HG03108 (cell line): ENCODE measurements at regions not wholly inside any gene's neighbourhood (a gene's known extent, or its start where the extent isn't known, plus 50 kb on each side); places are given as distances from the start of the nearest gene placed in this dataset.
A peak's percentile ranks its signal among the peaks of the same experiment; 100 is the strongest.
"Not testable (repeated sequence)": the region's sequence is repeated elsewhere in the genome, so short reads cannot be mapped to it uniquely, and the experiment has no call there.

Experiments
- ATAC-seq: cut with Tn5 transposase; IDR thresholded peaks from one replicate; pipeline ENCODE4 v1.9.1; 2021; ENCODE audit warnings: moderate library complexity; ENCODE audit not compliant: unreplicated experiment

- ATAC-seq = not testable (repeated sequence)
These were observed 53.6 kb upstream of the PLGLB1 start for GRCh38 chr2:87075054-87075790.

- peak; percentile 24 for ATAC-seq
These were observed 54.2 kb upstream of the PLGLB1 start for GRCh38 chr2:87075791-87076252.

GRCh38 chr2:87076253-87077123 lies 54.8 kb upstream of the PLGLB1 start:
- peak; percentile 92 for ATAC-seq

DNA sequence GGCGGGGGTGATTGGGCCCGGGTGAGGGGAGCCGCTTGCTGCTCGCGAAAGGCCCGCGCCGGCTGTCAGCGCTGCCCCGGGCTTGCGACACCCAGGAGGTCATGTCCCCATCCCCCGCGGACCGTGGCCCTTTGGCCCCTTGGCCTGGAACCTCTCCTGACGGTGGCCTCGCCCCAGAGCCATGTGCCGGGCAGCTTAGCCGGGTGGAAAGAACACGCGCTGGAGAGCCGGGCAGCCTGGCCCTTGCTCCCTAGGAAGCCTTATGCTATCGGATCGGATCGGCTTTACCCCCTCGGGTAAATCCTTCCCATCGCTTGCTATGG lies 55.4 kb upstream of the PLGLB1 start:
- not testable (repeated sequence) for ATAC-seq

DNA sequence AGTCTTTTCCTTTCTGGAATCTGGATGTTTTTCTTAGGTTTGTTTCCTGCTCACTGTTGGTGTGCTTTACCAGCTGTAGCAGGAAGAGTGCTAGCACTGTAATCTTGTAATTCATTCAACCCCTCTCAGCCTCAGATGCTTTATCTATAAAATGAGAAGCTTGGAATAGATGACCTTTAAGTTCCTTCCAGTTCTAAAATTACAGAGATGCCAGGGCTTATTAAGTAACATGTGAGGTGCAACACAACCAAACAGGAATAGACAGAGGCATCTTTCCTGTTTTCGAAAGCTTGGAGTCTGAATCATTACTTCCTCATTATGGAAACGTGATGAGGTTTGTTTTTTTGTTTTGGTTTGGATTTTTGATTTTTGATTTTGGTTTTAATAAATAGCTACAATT lies 60.1 kb upstream of the PLGLB1 start:
- not testable (repeated sequence) for ATAC-seq

DNA sequence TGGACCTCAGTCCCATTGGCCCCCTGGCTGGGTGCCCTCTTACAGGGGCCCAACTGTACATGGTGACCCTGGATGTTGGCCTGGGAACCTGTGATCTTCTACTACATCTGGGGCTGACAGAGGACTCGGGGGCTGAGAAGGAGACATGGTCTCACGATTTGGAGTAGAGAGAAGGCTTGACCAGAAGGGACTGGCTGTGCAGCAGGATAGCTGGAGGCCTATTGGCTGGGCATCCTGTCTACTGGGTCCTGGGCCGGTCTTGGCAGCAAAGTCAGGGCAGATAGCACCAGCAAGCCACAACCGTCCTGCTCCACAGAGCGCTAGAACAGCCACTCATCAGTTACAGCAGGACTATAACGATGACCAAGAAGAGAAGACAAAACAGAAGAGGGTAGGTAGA lies 66.4 kb upstream of the PLGLB1 start:
- not testable (repeated sequence) for ATAC-seq

- ATAC-seq = not testable (repeated sequence)
These were observed 67.8 kb upstream of the PLGLB1 start for GRCh38 chr2:87089401-87089800.

- not testable (repeated sequence) for ATAC-seq
These were observed 71.6 kb upstream of the PLGLB1 start for GRCh38 chr2:87093252-87093651.

GRCh38 chr2:87093937-87094529 lies 72.4 kb upstream of the PLGLB1 start:
- ATAC-seq = not testable (repeated sequence)

GRCh38 chr2:87095804-87096203 lies 74.2 kb upstream of the PLGLB1 start:
- not testable (repeated sequence) for ATAC-seq

DNA sequence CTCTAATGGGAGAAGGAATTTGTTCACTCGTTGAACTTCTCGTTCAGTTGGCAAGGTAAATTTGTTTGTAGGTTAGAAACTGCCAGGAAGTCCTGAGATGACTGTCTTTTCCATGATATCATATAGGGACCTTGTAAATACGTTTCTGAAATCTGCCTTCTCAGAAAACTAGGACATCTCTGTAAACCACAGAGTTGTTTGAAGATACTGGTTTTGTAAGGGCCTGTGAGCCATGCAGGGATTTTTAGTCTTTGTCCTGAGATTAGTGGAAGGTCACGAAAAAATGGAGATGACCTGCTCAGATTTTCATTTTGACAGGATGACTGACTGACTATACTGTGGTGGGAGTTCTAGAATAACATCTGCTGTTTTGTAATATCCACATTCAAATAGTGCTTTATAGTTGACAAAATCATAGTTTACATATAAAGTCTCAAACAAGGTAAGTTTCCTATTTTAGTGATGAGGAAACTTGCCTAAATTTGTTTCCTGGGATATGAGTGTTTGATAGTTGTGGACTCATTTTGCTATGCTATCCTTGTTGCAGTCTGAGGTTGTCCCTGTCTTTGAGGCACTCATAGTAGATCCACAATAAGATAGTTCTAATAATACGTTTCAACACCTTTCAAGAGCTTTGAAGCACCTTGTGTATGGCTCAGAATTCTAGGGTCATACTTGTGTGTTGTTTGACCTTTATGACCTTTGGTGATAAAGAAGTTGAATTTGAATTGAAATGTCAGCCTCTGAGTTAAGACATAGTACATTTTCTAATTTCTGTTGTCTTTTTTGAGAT lies 107.3 kb upstream of the PLGLB1 start:
- ATAC-seq = not testable (repeated sequence)

DNA sequence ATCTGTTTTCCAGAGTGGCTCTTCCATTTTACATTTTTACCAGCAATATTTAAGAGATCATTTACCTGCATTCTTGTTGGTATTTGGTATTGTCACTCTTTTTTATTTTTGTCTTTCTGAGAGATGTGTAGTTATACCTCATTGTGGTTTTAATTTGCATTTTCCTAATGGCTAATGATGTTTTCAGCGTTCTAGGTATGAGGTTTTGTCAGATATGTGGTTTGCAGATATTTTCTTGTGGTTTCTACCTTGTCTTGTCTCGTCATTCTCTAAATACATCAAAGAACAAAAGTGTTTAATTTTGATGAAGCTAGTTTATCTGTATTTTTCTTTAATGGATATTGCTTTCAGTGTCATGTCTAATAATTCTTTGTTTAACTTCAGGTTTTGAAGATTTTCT lies 110.9 kb upstream of the PLGLB1 start:
- ATAC-seq = not testable (repeated sequence)

DNA sequence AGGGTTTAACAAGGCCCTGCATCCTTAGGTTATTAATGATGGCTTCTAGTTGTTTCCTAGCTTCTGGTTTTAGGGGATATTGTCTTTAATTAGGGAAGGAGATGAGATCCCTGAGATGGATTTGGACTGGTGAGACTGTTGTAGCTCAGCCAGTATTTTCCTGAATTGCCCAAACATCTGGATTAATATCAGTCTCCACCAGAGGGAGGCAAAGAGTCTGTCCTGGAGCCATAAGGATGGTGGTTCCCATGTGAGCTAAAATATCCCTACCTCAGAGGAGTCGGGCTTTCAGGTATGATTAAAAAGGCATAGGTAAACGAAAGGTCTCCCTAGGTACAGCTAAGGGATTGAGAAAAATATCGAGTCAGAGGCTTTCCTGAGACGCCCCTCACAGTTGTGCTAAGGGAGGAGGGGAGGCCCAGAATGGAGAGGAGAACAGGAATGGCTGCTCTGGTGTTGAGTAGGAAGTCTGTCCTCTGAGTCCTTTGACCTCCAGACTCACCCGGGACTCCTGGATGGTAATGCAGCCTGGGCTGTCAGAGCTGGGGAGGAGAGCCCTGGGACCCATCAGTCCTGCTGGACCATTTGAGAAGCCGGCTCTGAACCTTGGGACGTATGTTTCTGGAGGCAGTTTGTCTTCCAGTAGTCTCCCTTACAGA lies 130.3 kb upstream of the PLGLB1 start:
- ATAC-seq = not testable (repeated sequence)

DNA sequence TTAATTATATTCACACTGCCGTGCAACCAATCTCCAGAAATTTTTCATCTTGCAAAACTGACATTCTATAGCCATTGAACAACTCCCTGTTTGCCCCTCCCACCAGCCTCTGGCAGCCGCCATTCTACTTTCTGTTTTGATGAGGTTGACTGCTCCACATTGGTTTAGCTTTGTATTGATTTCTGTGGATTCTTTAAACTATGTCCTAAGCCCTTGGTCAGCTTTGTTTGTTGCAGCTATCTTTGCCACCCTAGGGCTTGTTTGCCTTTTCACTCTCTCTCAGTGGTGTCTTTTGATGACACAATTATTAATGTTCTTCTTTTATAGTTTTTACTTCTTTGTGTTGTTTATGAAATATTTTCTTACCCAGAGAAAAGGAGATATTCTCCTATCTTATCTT lies 152.8 kb upstream of the PLGLB1 start:
- not testable (repeated sequence) for ATAC-seq

GRCh38 chr2:87183373-87183772 lies 161.7 kb upstream of the PLGLB1 start:
- not testable (repeated sequence) for ATAC-seq

- not testable (repeated sequence) for ATAC-seq
These were observed 162.6 kb upstream of the PLGLB1 start for GRCh38 chr2:87184260-87184659.

GRCh38 chr2:87189214-87189613 lies 167.6 kb upstream of the PLGLB1 start:
- not testable (repeated sequence) for ATAC-seq

DNA sequence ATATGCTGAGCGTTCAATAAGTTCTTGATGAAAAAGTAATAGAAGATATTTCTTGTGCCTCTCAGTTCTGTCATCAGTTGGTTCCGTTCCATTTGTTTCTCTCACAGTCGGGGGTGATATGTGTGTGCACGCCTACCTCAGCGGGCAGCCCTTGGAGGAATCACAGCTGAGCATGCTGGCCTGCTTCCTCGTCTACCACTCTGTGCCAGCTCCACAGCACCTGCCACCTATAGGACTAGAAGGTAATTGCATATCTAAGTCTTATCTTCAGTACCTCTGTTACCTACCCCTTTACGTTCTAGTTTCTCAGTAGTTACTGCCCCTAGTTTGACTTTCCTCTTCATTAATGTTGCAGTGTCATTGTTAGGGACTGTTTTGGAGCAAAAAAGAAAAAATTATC lies 171.7 kb upstream of the PLGLB1 start:
- peak; percentile 54 for ATAC-seq

GRCh38 chr2:87194254-87194999 lies 172.8 kb upstream of the PLGLB1 start:
- not testable (repeated sequence) for ATAC-seq
